H1 (cell line): ENCODE measurements at regions not wholly inside any gene's neighbourhood (a gene's known extent, or its start where the extent isn't known, plus 50 kb on each side); places are given as distances from the start of the nearest gene placed in this dataset.

Experiments
- CTCF ChIA-PET: fragments of 300-600 bp; sonication (Branson Sonifier 250); formaldehyde crosslinking; loops from one replicate; lab custom pipeline; 2021; ENCODE audit not compliant: partially characterized antibody; lab: Charles Lee
- POLR2A ChIA-PET: fragments of 300-600 bp; sonication (Branson Sonifier 250); formaldehyde crosslinking; loops from one replicate; lab custom pipeline; 2021; ENCODE audit warnings: inconsistent platforms; ENCODE audit not compliant: partially characterized antibody; lab: Charles Lee
- DNase-seq, 2 experiments: peaks; one replicate each; pipeline versions ENCODE4 v3.0.0 to v3.0.0-alpha.2; 2010 to 2022; ENCODE audit warnings: low spot score in 2 of 2, low read depth in 1 of 2, mixed read lengths in 1 of 2
- FAIRE-seq: peaks from 2 replicates; lab custom pipeline; 2011; peaks lifted over from hg19 to GRCh38; lab: Jason Lieb, UNC
- H2AFZ ChIP-seq: 2 replicates; pipeline ENCODE4 v1.8.1; 2012; ENCODE audit warnings: low read length, inconsistent platforms
- H2AK5ac ChIP-seq: 2 replicates; pipeline ENCODE4 v1.6.1; 2013; ENCODE audit warnings: low read depth, low read length
- H2BK120ac ChIP-seq: replicated peaks from 2 replicates; pipeline ENCODE3; 2013; ENCODE audit warnings: low read depth, low read length, inconsistent platforms
- H2BK12ac ChIP-seq: 2 replicates; pipeline ENCODE4 v1.6.1; 2013; ENCODE audit warnings: low read depth, low read length
- H2BK15ac ChIP-seq: 2 replicates; pipeline ENCODE4 v1.6.1; 2013; ENCODE audit warnings: low read length
- H2BK20ac ChIP-seq: 2 replicates; pipeline ENCODE4 v1.6.1; 2013; ENCODE audit warnings: low read length
- H2BK5ac ChIP-seq: 2 replicates; pipeline ENCODE4 v1.6.1; 2013; ENCODE audit warnings: low read depth, low read length
- H3K14ac ChIP-seq: 2 replicates; pipeline ENCODE4 v1.6.1; 2013; ENCODE audit warnings: inconsistent platforms; ENCODE audit not compliant: insufficient read length
- H3K18ac ChIP-seq: 2 replicates; pipeline ENCODE4 v1.6.1; 2013; ENCODE audit warnings: low read length; ENCODE audit errors: extremely low read depth
- H3K23ac ChIP-seq: 2 replicates; pipeline ENCODE4 v1.6.1; 2013; ENCODE audit warnings: inconsistent platforms; ENCODE audit not compliant: insufficient read length
- H3K23me2 ChIP-seq: 2 replicates; pipeline ENCODE4 v1.6.1; 2013; ENCODE audit warnings: low read depth, low read length
- H3K27ac ChIP-seq: 2 replicates; pipeline ENCODE4 v1.6.1; 2011; ENCODE audit warnings: low read depth, low read length, inconsistent platforms
- H3K27me3 ChIP-seq, 4 experiments: replicated peaks in 1 of 4; 1 replicate in 1 of 4; 2 replicates in 3 of 4; pipeline versions ENCODE4 v1.6.1 to v1.8.1; 2011 to 2013; ENCODE audit warnings: low read length in 3 of 4, mild to moderate bottlenecking in 3 of 4, inconsistent platforms in 2 of 4, mixed read lengths in 2 of 4, moderate library complexity in 1 of 4; ENCODE audit not compliant: control insufficient read depth in 3 of 4, insufficient read depth in 3 of 4; ENCODE audit errors: extremely low read depth in 1 of 4
- H3K36me3 ChIP-seq, 4 experiments: 2 replicates each; pipeline versions ENCODE4 v1.6.1 to v1.8.1; 2011 to 2013; ENCODE audit warnings: mild to moderate bottlenecking in 4 of 4, low read length in 3 of 4, moderate library complexity in 2 of 4, control low read depth in 1 of 4, inconsistent platforms in 1 of 4; ENCODE audit not compliant: insufficient read depth in 4 of 4, control insufficient read depth in 2 of 4
- H3K4ac ChIP-seq: replicated peaks from 2 replicates; pipeline ENCODE3; 2013; ENCODE audit warnings: low read length, low read depth, mixed read lengths, inconsistent platforms; ENCODE audit not compliant: insufficient read length
- H3K4me1 ChIP-seq, 4 experiments: replicated peaks in 1 of 4; 1 replicate in 1 of 4; 2 replicates in 3 of 4; pipeline versions ENCODE4 v1.6.1 to v1.8.1; 2011 to 2013; ENCODE audit warnings: low read length in 3 of 4, inconsistent platforms in 2 of 4, mixed read lengths in 1 of 4; ENCODE audit not compliant: insufficient read depth in 4 of 4, control insufficient read depth in 3 of 4
- H3K4me2 ChIP-seq, 2 experiments: 2 replicates each; pipeline versions ENCODE4 v1.6.1 to v1.8.1; 2011 to 2013; ENCODE audit warnings: low read depth in 2 of 2, low read length in 2 of 2, control low read depth in 1 of 2, inconsistent platforms in 1 of 2, mild to moderate bottlenecking in 1 of 2; ENCODE audit not compliant: insufficient read depth in 1 of 2
- H3K4me3 ChIP-seq, 4 experiments: fragments of 200-600, 300-600 bp in 1 of 4; sonication (generic), shearing (Covaris generic), sonication (Bioruptor Twin) in 1 of 4; 2 replicates each; pipeline versions ENCODE4 v1.5.1 to v1.8.1; 2011 to 2016; ENCODE audit warnings: low read length in 4 of 4, low read depth in 3 of 4, control low read depth in 2 of 4, inconsistent platforms in 2 of 4, mild to moderate bottlenecking in 2 of 4, mixed read lengths in 1 of 4, moderate library complexity in 1 of 4; ENCODE audit not compliant: insufficient read depth in 2 of 4; ENCODE audit errors: extremely low read depth in 1 of 4
- H3K56ac ChIP-seq: replicated peaks from 2 replicates; pipeline ENCODE3; 2013; ENCODE audit warnings: low read depth, mild to moderate bottlenecking, mixed read lengths, low read length, inconsistent platforms; ENCODE audit not compliant: insufficient read length
- H3K79me1 ChIP-seq: 2 replicates; pipeline ENCODE4 v1.6.1; 2013; ENCODE audit warnings: low read depth, low read length, control low read depth
- H3K79me2 ChIP-seq, 2 experiments: 2 replicates each; pipeline versions ENCODE4 v1.6.1 to v1.8.1; 2012 to 2013; ENCODE audit warnings: low read length in 2 of 2, mild to moderate bottlenecking in 2 of 2, inconsistent platforms in 1 of 2; ENCODE audit not compliant: insufficient read depth in 2 of 2, control insufficient read depth in 1 of 2
- H3K9ac ChIP-seq, 4 experiments: replicated peaks in 1 of 4; 1 replicate in 1 of 4; 2 replicates in 3 of 4; pipeline versions ENCODE4 v1.6.1 to v1.8.1; 2011 to 2013; ENCODE audit warnings: low read depth in 3 of 4, low read length in 3 of 4, control low read depth in 2 of 4, mild to moderate bottlenecking in 2 of 4, moderate library complexity in 2 of 4, inconsistent platforms in 1 of 4; ENCODE audit errors: extremely low read depth in 1 of 4
- H3K9me3 ChIP-seq, 2 experiments: 2 replicates each; pipeline versions ENCODE4 v1.6.1 to v1.8.1; 2012 to 2013; ENCODE audit warnings: mild to moderate bottlenecking in 2 of 2, moderate library complexity in 2 of 2, control low read depth in 1 of 2, inconsistent platforms in 1 of 2, low read depth in 1 of 2, low read length in 1 of 2, mixed read lengths in 1 of 2; ENCODE audit not compliant: insufficient read depth in 2 of 2
- H4K20me1 ChIP-seq, 2 experiments: replicated peaks in 1 of 2; 2 replicates each; pipeline versions ENCODE3 to v1.8.1; 2011 to 2013; ENCODE audit warnings: inconsistent platforms in 2 of 2, low read length in 2 of 2, mild to moderate bottlenecking in 1 of 2; ENCODE audit not compliant: insufficient read depth in 2 of 2, control insufficient read depth in 1 of 2
- H4K5ac ChIP-seq: 2 replicates; pipeline ENCODE4 v1.6.1; 2013; ENCODE audit warnings: low read length, low read depth, mixed read lengths, inconsistent platforms; ENCODE audit not compliant: insufficient read length
- H4K8ac ChIP-seq: 2 replicates; pipeline ENCODE4 v1.8.0; 2013; ENCODE audit warnings: mild to moderate bottlenecking, moderate library complexity, low read length, inconsistent platforms; ENCODE audit not compliant: insufficient read depth; ENCODE audit errors: extremely low read depth
- H4K91ac ChIP-seq: replicated peaks from 2 replicates; pipeline ENCODE3; 2013; ENCODE audit warnings: low read length, mixed read lengths, inconsistent platforms; ENCODE audit not compliant: insufficient read length
- CBX8 ChIP-seq: fragments of 300-800, 300-1000 bp; sonication (generic); IDR thresholded peaks from 2 replicates; pipeline ENCODE4 v1.7.1; 2016; ENCODE audit warnings: low read depth, low read length, borderline replicate concordance
- E2F6 ChIP-seq: IDR thresholded peaks from 2 replicates; pipeline ENCODE4 v1.6.1; 2012; ENCODE audit warnings: inconsistent platforms
- JUN ChIP-seq: IDR thresholded peaks from 2 replicates; pipeline ENCODE4 v1.6.1; 2011; ENCODE audit warnings: low read depth, mild to moderate bottlenecking, improper control_type of control experiment, low read length
- KDM1A ChIP-seq: fragments of 200-600, 300-600 bp; sonication (generic); IDR thresholded peaks from 2 replicates; pipeline ENCODE4 v1.7.1; 2016; ENCODE audit warnings: mild to moderate bottlenecking, low read length, borderline replicate concordance
- KDM4A ChIP-seq: IDR thresholded peaks from one replicate; pipeline ENCODE4 v1.7.1; 2012; ENCODE audit warnings: low read depth, mild to moderate bottlenecking, moderate library complexity, low read length, inconsistent platforms; ENCODE audit not compliant: severe bottlenecking
- NRF1 ChIP-seq: IDR thresholded peaks from 2 replicates; pipeline ENCODE4 v1.6.1; 2011; ENCODE audit warnings: mild to moderate bottlenecking, low read depth, low read length, improper control_type of control experiment
- POLR2A ChIP-seq, 2 experiments: IDR thresholded peaks; 1 replicate in 1 of 2; 2 replicates in 1 of 2; pipeline ENCODE4 v1.6.1; 2011; ENCODE audit warnings: low read depth in 2 of 2, low read length in 2 of 2, mild to moderate bottlenecking in 2 of 2; ENCODE audit errors: control extremely low read depth in 1 of 2
- RNF2 ChIP-seq: fragments of 200-900, 300-1000 bp; sonication (generic); IDR thresholded peaks from 2 replicates; pipeline ENCODE4 v1.7.1; 2016; ENCODE audit warnings: borderline replicate concordance, low read depth, mild to moderate bottlenecking, antibody characterized with exemption, low read length; ENCODE audit not compliant: poor library complexity, severe bottlenecking; ENCODE audit errors: missing control alignments
- SAP30 ChIP-seq: fragments of 300-600 bp; sonication (generic); IDR thresholded peaks from 2 replicates; pipeline ENCODE4 v1.7.1; 2012; ENCODE audit warnings: low read length, moderate library complexity, mild to moderate bottlenecking, inconsistent platforms; ENCODE audit not compliant: insufficient read depth, insufficient replicate concordance
- SP2 ChIP-seq: IDR thresholded peaks from 2 replicates; pipeline ENCODE4 v1.6.1; 2012; ENCODE audit warnings: mild to moderate bottlenecking, low read length, inconsistent platforms
- SRF ChIP-seq: IDR thresholded peaks from 2 replicates; pipeline ENCODE4 v1.6.1; 2011; ENCODE audit warnings: mild to moderate bottlenecking, low read depth, low read length, moderate library complexity
- SUZ12 ChIP-seq: fragments of 200-600 bp; sonication (generic); IDR thresholded peaks from 2 replicates; pipeline ENCODE4 v1.6.1; 2012; ENCODE audit warnings: mild to moderate bottlenecking, inconsistent platforms, low read length, moderate library complexity, mixed read lengths
- WGBS, 2 experiments: shearing (Covaris generic) in 1 of 2; methylation state at CpG; one replicate each; pipeline versions ENCODE4 v1.1.6 to v1.1.7; 2013 to 2015; ENCODE audit warnings: low lambda C conversion rate in 2 of 2, mixed read lengths in 2 of 2, inconsistent platforms in 1 of 2, low coverage in 1 of 2, missing lambda C conversion rate in 1 of 2; ENCODE audit not compliant: insufficient replicate concordance in 2 of 2, insufficient coverage in 1 of 2, insufficient read length in 1 of 2; ENCODE audit errors: extremely low coverage in 1 of 2, missing lambda C conversion rate in 1 of 2; 5-methylcytosine and 5-hydroxymethylcytosine counted together

- H3K56ac ChIP-seq = no peak overlapping the region
- no peak overlapping the region for H2BK5ac ChIP-seq
- no peak overlapping the region for H3K14ac ChIP-seq
- no peak for DNase-seq
- no peak overlapping the region for H2BK15ac ChIP-seq
- 96% methylated on average over 7 of the region's 7 CpGs; no CpG with 5 or more reads in 1 of the 2 experiments for whole genome bisulfite sequencing, 2 experiments
- FAIRE-seq = no peak
- CTCF ChIA-PET = interaction anchor here (1.3 kb wide), 1 partner anchor 29 kb away, joined by 4 read pairs; no protein-coding TSS in a partner anchor
- no peak overlapping the region for H3K9ac ChIP-seq
- no peaks in the 10 kb centered on the region for H3K79me2 ChIP-seq
- H3K4me2 ChIP-seq = no peak overlapping the region
- H2AK5ac ChIP-seq = no peak overlapping the region
- no peaks in the 10 kb centered on the region for H3K27me3 ChIP-seq
- no peaks in the 10 kb centered on the region for H3K36me3 ChIP-seq
- no peak overlapping the region for H3K18ac ChIP-seq
- no peak overlapping the region for H2BK120ac ChIP-seq
- no peak overlapping the region for H4K5ac ChIP-seq
- no peak overlapping the region for H3K23ac ChIP-seq
- H4K20me1 ChIP-seq = no peaks in the 10 kb centered on the region
- no peaks in the 10 kb centered on the region for H3K9me3 ChIP-seq
- no peaks in the 10 kb centered on the region for H3K79me1 ChIP-seq
- H2BK20ac ChIP-seq = no peak overlapping the region
- H2AFZ ChIP-seq = no peak overlapping the region
- H3K4ac ChIP-seq = no peak overlapping the region
- H4K8ac ChIP-seq = no peak overlapping the region
- no peaks in the 10 kb centered on the region; the same call in 1 of the 2 replicates for H3K23me2 ChIP-seq
- H3K4me3 ChIP-seq = no peak overlapping the region
- H4K91ac ChIP-seq = no peak overlapping the region
- no peaks in the 10 kb centered on the region for H3K4me1 ChIP-seq
- no peak overlapping the region for H2BK12ac ChIP-seq
- no peak overlapping the region for H3K27ac ChIP-seq
- POLR2A ChIA-PET = interaction anchor here (0.6 kb wide), 1 partner anchor 289 kb away, joined by 3 read pairs; no protein-coding TSS in a partner anchor
- TF ChIP-seq SP2 = no peak
- no peak for TF ChIP-seq RNF2
- no peak for TF ChIP-seq CBX8
- TF ChIP-seq JUN = no peak
- TF ChIP-seq POLR2A (IDR thresholded peaks at IDR 0.05; ENCODE audit: control extremely low read depth in 1 of 2, low read depth in 2 of 2, low read length in 2 of 2) = no peak
- no peak for TF ChIP-seq SAP30
- TF ChIP-seq KDM1A = no peak
- no peak for TF ChIP-seq E2F6
- no peak for TF ChIP-seq SUZ12
- TF ChIP-seq KDM4A = no peak
- no peak for TF ChIP-seq SRF
- no peak for TF ChIP-seq NRF1
These were observed 206.2 kb upstream of the MYLIP start for GRCh38 chr6:15922510-15923250.
